GM12872 (cell line): ENCODE measurements at regions not wholly inside any gene's neighbourhood (a gene's known extent, or its start where the extent isn't known, plus 50 kb on each side); places are given as distances from the start of the nearest gene placed in this dataset.

ENCODE experiments used
- TF ChIP-seq, protein P1 (sequence below): IDR thresholded peaks from 3 replicates; pipeline ENCODE4 v1.5.1; 2011; ENCODE audit warnings: low read depth, mild to moderate bottlenecking, low read length, moderate library complexity; ENCODE audit not compliant: insufficient read depth

DNA sequence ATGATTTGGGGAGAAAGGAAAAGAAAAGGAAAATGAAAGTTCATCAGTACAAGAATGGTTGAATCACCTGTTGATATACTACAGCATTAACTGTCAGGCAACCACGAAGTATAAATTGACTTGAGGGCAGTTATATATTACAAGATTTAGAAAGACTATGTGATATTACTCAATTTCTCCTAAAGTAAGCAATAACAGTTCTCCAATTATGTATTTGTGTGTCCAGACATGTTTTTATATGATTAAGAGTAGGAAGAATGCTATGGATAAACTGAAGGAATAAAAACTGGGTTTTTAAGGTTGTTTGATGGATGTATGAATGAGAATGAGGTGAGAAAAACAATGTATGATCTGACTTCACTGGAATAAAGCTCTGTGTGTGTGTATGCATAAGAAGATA lies 2234.4 kb downstream of the ARAP2 start:
- TF ChIP-seq, protein P1, sequence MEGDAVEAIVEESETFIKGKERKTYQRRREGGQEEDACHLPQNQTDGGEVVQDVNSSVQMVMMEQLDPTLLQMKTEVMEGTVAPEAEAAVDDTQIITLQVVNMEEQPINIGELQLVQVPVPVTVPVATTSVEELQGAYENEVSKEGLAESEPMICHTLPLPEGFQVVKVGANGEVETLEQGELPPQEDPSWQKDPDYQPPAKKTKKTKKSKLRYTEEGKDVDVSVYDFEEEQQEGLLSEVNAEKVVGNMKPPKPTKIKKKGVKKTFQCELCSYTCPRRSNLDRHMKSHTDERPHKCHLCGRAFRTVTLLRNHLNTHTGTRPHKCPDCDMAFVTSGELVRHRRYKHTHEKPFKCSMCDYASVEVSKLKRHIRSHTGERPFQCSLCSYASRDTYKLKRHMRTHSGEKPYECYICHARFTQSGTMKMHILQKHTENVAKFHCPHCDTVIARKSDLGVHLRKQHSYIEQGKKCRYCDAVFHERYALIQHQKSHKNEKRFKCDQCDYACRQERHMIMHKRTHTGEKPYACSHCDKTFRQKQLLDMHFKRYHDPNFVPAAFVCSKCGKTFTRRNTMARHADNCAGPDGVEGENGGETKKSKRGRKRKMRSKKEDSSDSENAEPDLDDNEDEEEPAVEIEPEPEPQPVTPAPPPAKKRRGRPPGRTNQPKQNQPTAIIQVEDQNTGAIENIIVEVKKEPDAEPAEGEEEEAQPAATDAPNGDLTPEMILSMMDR = no peak

DNA sequence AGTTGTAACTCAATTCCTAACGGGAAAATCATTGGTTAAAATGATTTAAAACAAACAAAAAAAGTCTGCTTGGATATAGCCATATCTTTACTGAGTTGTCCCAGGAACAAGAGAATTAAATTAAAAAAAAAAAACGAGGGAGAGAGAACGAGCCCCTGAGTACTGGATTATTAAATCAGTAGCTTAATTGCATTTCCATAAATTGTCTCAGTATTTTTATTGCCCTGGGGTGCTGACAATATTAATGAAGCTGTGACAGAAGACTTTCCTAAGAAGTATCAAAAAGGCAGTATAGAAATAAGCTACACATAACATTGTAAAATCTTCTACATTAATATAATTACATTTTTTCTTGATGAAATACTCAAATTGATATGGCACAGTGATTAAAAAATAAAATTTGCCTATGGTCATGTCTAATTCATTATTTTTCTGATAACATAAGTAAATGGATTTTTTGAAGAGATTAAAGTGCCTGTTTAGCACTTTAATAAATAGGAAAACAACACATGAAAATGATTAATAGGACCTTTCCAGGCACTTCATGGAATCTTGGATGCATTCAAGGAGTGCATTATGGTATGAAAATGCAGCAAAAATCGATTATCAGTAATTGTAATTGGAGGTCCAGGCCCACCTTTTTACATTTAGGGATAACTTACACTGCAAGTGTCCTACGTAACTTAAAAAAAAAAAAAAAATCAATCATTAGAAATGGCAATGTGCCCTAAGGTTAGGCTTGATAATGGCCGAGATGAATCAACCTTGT lies 2233.4 kb downstream of the ARAP2 start:
- TF ChIP-seq, protein P1 = no peak

DNA sequence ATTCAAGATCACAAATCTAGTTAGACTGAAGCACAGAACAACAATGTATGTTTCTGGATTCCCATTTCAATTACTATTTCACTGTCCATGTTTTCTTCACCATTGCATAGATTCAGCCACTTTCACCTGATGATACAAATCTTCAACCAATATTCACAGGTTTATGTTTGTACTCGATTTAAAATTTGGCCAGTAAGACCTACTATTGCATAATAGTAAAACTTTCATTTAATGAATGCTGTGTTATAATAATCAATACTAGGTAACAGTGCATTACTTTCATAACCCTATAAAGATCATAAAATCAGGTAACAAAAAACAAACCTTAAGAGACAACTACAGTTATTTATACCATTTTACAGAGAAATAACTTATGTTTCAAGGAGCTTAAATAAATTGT lies 2209.1 kb downstream of the ARAP2 start:
- TF ChIP-seq, protein P1 = no peak

DNA sequence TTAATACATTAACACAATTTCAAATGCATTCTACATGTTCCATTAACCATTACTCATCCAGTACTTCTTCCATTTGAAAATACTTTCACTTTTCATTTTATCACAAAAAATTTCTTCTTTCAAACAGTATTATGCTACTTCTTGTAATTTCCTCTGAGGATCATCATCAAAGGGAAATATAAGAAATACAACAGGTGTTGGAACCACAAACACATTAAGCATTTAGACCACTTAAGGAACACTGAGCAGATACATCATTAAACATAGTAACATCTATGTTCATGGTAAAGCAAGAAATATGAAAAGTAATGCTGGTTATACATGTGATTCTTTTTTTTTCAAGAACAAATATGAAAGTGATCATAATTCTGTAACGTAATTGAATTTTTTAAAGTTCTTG lies 2207.0 kb downstream of the ARAP2 start:
- TF ChIP-seq, protein P1 = no peak

DNA sequence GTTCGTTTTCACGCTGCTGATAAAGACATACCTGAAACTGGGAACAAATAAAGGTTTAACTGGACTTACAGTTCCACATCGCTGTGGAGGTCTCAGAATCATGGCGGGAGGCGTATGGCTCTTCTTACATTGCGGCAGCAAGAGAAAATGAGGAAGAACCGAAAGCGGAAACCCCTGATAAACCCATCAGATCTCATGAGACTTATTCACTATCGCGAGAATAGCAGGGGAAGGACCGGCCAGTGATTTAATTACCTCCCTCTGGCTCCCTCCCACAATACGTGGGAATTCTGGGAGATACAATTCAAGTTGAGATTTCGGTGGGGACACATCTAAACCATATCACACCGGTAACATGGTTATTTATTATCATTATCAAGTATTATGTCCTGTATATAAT lies 2204.5 kb downstream of the ARAP2 start:
- TF ChIP-seq, protein P1 = no peak

DNA sequence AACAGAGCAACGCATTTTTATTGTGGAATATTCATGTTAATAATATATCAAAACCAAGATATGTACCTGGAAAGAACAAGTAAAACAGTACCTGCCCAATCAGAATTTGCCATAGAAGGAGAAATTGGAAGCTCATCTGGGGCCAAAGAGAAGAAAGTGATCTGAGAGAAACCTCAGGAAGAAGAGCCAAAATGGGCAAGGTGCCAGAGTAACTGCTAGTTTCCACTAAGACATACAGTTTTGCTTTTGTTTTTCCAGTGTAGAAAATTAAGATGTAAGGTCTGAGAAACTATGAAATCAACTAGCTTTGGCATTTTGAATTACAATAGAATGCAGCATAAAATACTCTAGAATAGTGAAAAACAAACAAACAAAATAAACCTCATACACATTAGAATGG lies 2201.2 kb downstream of the ARAP2 start:
- TF ChIP-seq, protein P1 = no peak

DNA sequence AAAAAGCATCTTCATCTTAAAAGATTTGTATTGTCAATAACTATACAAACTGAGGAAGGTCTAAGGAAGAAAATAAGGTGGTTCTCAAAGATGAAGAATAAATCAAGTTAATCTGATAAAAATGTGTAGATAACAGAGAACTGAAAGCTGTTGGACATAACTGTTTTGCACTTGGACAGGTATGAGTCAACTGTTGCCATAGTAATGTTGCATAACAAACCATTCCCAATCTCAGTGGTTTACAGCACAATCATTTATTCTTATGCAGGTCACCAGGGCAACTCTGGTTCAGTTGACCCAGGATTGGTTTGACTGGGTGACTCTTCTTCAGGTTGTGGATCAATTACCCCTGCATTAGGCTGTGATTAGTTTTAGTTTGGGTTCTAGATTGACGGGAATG lies 2197.7 kb downstream of the ARAP2 start:
- TF ChIP-seq, protein P1 = no peak
